Upper lobe of left lung (tissue), 6 donors: ENCODE measurements at regions not wholly inside any gene's neighbourhood (a gene's known extent, or its start where the extent isn't known, plus 50 kb on each side); places are given as distances from the start of the nearest gene placed in this dataset.
A peak's percentile ranks its signal among the peaks of the same experiment; 100 is the strongest.

Experiments used
- ATAC-seq, 2 donors: fragments of 200-7000 bp; cut with Tn5 transposase; one replicate each; pipeline ENCODE4 v1.9.1; 2022; ENCODE audit warnings: mild to moderate bottlenecking in 2 of 2, moderate library complexity in 2 of 2; ENCODE audit not compliant: low FRiP score in 2 of 2
- DNase-seq, 2 donors: peaks; one replicate each; pipeline ENCODE4 v3.0.0-alpha.2; 2019 to 2020
- H3K27ac ChIP-seq, 4 donors: fragments of 200-600 bp; sonication (generic); one replicate each; pipeline ENCODE4 v1.5.1; 2016 to 2019
- H3K27me3 ChIP-seq, 4 donors: fragments of 200-600 bp; sonication (generic); one replicate each; pipeline ENCODE4 v1.5.1; 2017 to 2019
- H3K36me3 ChIP-seq, 4 donors: fragments of 200-600 bp; sonication (generic); one replicate each; pipeline ENCODE4 v1.5.1; 2016 to 2019
- H3K4me1 ChIP-seq, 4 donors: fragments of 200-600 bp; sonication (generic); one replicate each; pipeline ENCODE4 v1.5.1; 2018 to 2019
- H3K4me3 ChIP-seq, 4 donors: fragments of 200-600 bp; sonication (generic); one replicate each; pipeline ENCODE4 v1.5.1; 2017 to 2019; ENCODE audit warnings: mild to moderate bottlenecking in 2 of 4, moderate library complexity in 1 of 4
- H3K9me3 ChIP-seq, 4 donors: fragments of 200-600 bp; sonication (generic); one replicate each; pipeline ENCODE4 v1.5.1; 2018 to 2019
- EP300 ChIP-seq, 4 donors: sonication (generic); formaldehyde crosslinking; IDR thresholded peaks; one replicate each; pipeline ENCODE4 v1.5.1; 2017; ENCODE audit warnings: antibody characterized with exemption in 4 of 4, control low read depth in 2 of 4
- POLR2A ChIP-seq, 4 donors: fragments of 450-650 bp; IDR thresholded peaks; one replicate each; pipeline ENCODE4 v1.5.1; 2016 to 2017; ENCODE audit warnings: antibody characterized with exemption in 4 of 4, mild to moderate bottlenecking in 2 of 4
- POLR2AphosphoS5 ChIP-seq, 2 donors: sonication (generic); formaldehyde crosslinking; IDR thresholded peaks; one replicate each; pipeline ENCODE4 v1.5.1; 2017; ENCODE audit warnings: antibody characterized with exemption in 2 of 2
- WGBS, 2 donors: methylation state at CpG; one replicate each; pipeline ENCODE4 v1.1.5; 2017 to 2018; 5-methylcytosine and 5-hydroxymethylcytosine counted together
- TF ChIP-seq, protein P1 (sequence below), 6 experiments: fragments of 450-650 bp in 4 of 6; fragments of 200-600 bp in 2 of 6; sonication (generic) in 2 of 6; IDR thresholded peaks; one replicate each; pipeline ENCODE4 v1.5.1; 2016 to 2019; ENCODE audit warnings: antibody characterized with exemption in 6 of 6
- donor health status: DM: no; HTN: no; CAD: no; lungs with moderate emphysema.
- donor health status: DM: no; HTN: yes; CAD: no; lungs with severe emphysema.

DNA sequence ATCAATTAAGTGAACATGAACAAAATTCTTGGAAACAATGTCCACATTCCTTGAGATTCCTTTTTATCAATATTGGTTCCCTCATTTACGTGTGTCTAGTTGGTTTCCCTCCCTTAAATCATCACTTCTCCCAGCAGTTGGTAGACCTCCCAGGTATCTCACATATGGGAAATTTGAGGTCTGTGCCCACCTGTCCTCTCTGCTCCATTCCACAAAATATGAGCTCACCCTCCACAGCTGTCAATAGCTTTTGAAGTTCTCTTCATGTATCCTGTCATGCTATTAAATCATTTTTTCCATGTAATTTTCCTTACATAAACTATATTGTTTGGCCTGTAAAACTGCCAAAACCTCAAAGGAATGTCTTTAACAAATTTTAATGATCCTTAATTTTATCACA is 992.2 kb upstream of the ACVR2A start:
- DNase-seq (no peak), ATAC-seq (no peak)
- no peak overlapping the region for H3K27ac ChIP-seq
- no peaks in the 10 kb centered on the region for H3K36me3 ChIP-seq
- WGBS, 2 donors = 59 to 86% methylated on average over 1 of the region's 1 CpG
- H3K4me3 ChIP-seq = no peak overlapping the region
- TF ChIP-seq, protein P1, sequence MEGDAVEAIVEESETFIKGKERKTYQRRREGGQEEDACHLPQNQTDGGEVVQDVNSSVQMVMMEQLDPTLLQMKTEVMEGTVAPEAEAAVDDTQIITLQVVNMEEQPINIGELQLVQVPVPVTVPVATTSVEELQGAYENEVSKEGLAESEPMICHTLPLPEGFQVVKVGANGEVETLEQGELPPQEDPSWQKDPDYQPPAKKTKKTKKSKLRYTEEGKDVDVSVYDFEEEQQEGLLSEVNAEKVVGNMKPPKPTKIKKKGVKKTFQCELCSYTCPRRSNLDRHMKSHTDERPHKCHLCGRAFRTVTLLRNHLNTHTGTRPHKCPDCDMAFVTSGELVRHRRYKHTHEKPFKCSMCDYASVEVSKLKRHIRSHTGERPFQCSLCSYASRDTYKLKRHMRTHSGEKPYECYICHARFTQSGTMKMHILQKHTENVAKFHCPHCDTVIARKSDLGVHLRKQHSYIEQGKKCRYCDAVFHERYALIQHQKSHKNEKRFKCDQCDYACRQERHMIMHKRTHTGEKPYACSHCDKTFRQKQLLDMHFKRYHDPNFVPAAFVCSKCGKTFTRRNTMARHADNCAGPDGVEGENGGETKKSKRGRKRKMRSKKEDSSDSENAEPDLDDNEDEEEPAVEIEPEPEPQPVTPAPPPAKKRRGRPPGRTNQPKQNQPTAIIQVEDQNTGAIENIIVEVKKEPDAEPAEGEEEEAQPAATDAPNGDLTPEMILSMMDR (IDR thresholded peaks at IDR 0.05) = no peak
- no peak for TF ChIP-seq POLR2AphosphoS5 (IDR thresholded peaks at IDR 0.05)
- TF ChIP-seq EP300 (IDR thresholded peaks at IDR 0.05) = no peak
- TF ChIP-seq POLR2A (IDR thresholded peaks at IDR 0.05) = no peak
- no peaks in the 10 kb centered on the region for H3K4me1 ChIP-seq
- H3K27me3 ChIP-seq = no peaks in the 10 kb centered on the region
- no peaks in the 10 kb centered on the region for H3K9me3 ChIP-seq

DNA sequence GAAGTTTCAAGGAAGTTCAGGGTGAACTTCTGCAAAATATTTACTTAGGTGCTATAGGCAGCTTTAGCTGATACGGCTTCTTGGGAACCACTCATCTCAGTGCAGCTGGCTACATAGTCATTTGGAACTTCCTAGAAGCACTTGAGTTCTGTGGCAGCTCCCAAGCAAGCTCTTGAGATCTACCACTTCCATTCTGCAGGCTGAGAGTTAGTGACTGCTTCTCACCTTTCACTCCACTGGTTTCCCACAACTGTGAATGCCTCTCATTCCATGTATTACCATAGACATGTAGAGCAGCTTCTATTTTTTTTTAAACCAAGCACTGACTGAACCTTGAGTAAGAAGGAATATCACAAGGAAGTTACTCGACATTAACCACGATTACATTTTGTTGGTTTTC is 994.1 kb upstream of the ACVR2A start:
- WGBS, 2 donors = 63 to 72% methylated on average over 3 of the region's 3 CpGs
- H3K36me3 ChIP-seq = no peaks in the 10 kb centered on the region
- ATAC-seq (peak in 1 of 2 donors; percentile 19), DNase-seq (peak in 1 of 2 donors; percentile 48)
- H3K4me1 ChIP-seq = no peaks in the 10 kb centered on the region
- no peaks in the 10 kb centered on the region for H3K9me3 ChIP-seq
- no peak for TF ChIP-seq POLR2A (IDR thresholded peaks at IDR 0.05)
- no peak for TF ChIP-seq EP300 (IDR thresholded peaks at IDR 0.05)
- no peak for TF ChIP-seq POLR2AphosphoS5 (IDR thresholded peaks at IDR 0.05)
- TF ChIP-seq, protein P1 (IDR thresholded peaks at IDR 0.05) = no peak
- H3K27me3 ChIP-seq = no peaks in the 10 kb centered on the region
- H3K27ac ChIP-seq = no peak overlapping the region
- no peak overlapping the region for H3K4me3 ChIP-seq

DNA sequence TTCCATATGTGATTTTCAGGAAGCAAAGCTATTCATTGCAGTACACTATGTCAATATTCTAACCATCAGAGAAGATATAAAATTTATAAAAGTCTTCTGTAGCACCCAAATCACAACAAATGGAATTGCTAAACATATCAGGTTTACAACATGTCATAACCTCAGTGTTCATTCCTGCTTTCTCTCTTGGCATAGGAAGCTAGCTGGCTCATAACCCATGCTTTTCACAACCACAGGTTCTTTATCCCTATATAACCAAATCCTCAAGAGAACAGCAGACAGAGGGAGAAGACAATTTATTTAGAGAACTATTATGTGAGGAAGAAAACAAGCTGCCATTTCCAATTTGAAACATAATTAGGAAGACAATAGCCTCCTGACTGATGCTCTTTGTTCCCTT is 997.0 kb upstream of the ACVR2A start:
- Histone ChIP-seq H3K27ac (no peak overlapping the region), H3K27me3 (no peaks in the 10 kb centered on the region), H3K4me1 (no peaks in the 10 kb centered on the region), H3K4me3 (no peak overlapping the region), H3K36me3 (no peaks in the 10 kb centered on the region), H3K9me3 (no peaks in the 10 kb centered on the region)
- DNase-seq (no peak), ATAC-seq (no peak)
- TF ChIP-seq POLR2AphosphoS5 (IDR thresholded peaks at IDR 0.05) (no peak), EP300 (IDR thresholded peaks at IDR 0.05) (no peak), POLR2A (IDR thresholded peaks at IDR 0.05) (no peak)
- TF ChIP-seq, protein P1 (IDR thresholded peaks at IDR 0.05) = no peak

- Histone ChIP-seq H3K27me3 (no peaks in the 10 kb centered on the region), H3K36me3 (no peaks in the 10 kb centered on the region), H3K9me3 (no peaks in the 10 kb centered on the region), H3K27ac (no peak overlapping the region), H3K4me3 (no peak overlapping the region), H3K4me1 (no peaks in the 10 kb centered on the region)
- DNase-seq = no peak
- no peak for ATAC-seq
- TF ChIP-seq EP300 (IDR thresholded peaks at IDR 0.05) (no peak), POLR2AphosphoS5 (IDR thresholded peaks at IDR 0.05) (no peak), POLR2A (IDR thresholded peaks at IDR 0.05) (no peak)
- TF ChIP-seq, protein P1 (IDR thresholded peaks at IDR 0.05) = no peak
- WGBS, 2 donors = 72 to 73% methylated on average over 6 of the region's 6 CpGs
Observed at GRCh38 chr2:146844226-146844990, 1000.4 kb upstream of the ACVR2A start.

- no peaks in the 10 kb centered on the region for H3K36me3 ChIP-seq
- H3K27ac ChIP-seq = no peak overlapping the region
- DNase-seq = no peak
- no peak for ATAC-seq
- no peaks in the 10 kb centered on the region for H3K9me3 ChIP-seq
- TF ChIP-seq POLR2AphosphoS5 (IDR thresholded peaks at IDR 0.05) (no peak), EP300 (IDR thresholded peaks at IDR 0.05) (no peak), POLR2A (IDR thresholded peaks at IDR 0.05) (no peak)
- TF ChIP-seq, protein P1 (IDR thresholded peaks at IDR 0.05) = no peak
- H3K4me1 ChIP-seq = no peaks in the 10 kb centered on the region
- H3K27me3 ChIP-seq = no peaks in the 10 kb centered on the region
- no peak overlapping the region for H3K4me3 ChIP-seq
Observed at GRCh38 chr2:146837857-146838256, 1007.0 kb upstream of the ACVR2A start.
